GM21529 (cell line): ENCODE measurements at regions not wholly inside any gene's neighbourhood (a gene's known extent, or its start where the extent isn't known, plus 50 kb on each side); places are given as distances from the start of the nearest gene placed in this dataset.
"Not testable (repeated sequence)": the region's sequence is repeated elsewhere in the genome, so short reads cannot be mapped to it uniquely, and the experiment has no call there.

Experiments
- ATAC-seq: cut with Tn5 transposase; IDR thresholded peaks from one replicate; pipeline ENCODE4 v1.9.1; 2021; ENCODE audit not compliant: unreplicated experiment

DNA sequence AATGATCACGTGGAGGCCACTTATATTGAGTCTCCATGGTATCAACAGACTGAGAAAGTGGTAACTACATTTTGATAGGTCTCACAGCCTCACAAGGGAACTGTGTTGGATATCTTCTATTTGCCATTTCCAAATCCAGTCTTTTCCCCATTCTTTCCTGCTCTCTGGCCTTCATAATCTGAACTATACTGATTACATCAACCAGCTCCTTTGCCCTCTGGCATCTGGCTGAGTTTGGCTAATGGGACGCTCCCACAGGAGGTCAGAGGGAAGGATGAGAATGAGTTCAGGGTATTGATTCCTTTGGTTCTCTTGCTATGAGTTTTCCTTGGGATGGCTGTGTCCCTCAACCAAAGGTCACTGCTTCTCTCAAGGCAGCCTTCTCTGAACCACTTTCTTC, 152.6 kb downstream of the RTL9 start:
- ATAC-seq: no peak

DNA sequence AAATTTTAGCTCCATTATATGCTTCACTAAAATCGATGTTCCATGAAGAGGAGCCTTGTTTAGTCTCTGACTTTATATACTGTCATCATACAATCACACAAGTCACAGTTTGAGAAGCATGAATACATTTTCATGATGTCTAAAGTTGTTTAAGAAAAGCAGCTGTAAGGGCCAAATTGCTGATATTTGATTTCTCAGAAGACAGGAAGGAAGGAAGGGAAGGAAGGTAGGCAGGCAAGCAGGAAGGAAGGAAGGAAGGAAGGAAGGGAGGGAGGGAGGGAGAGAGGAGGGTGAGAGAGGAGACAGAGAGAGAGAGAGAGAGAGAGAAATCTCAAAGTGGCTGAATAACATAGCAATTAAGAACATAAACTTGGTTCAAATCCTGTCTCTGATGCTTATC, 153.7 kb downstream of the RTL9 start:
- ATAC-seq: no peak

DNA sequence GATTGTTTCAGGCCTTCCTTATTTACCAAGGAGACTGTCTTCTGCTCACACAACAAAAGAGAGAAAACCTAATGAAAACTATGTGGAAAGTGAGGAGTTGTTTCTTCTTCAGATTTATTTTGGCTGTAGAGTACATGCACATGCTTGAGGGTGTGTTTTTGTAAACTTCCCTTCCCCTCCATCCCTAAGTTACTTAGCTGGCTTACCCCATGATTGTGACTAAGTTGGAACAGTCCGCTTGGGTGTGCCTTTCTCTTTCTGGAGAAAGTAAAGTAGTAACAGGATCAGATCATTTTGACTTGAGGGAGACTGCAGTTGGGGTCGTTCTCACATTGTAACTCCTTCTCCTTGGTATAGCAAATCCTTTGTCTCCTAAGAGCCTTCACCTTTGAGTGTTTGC, 155.9 kb downstream of the RTL9 start:
- ATAC-seq: no peak

DNA sequence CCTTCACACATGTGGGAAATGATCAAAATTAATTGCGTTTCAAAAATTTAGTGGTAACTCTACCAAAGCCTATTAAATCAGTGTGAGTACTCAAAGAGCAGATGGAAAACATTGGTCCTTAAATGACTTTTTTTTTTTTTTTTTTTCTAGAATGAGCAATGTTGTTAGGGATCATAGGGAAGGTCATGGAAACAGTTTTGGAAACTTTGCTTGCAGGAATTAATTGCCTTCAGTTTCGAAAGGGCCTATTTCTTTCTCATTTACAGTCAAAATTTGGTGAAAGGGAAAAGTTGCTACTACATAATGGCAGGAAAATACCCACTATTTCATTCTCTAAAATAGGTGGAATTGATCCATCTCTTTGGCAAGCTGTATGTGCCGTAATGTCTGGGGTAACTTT, 160.9 kb downstream of the RTL9 start:
- ATAC-seq: no peak

DNA sequence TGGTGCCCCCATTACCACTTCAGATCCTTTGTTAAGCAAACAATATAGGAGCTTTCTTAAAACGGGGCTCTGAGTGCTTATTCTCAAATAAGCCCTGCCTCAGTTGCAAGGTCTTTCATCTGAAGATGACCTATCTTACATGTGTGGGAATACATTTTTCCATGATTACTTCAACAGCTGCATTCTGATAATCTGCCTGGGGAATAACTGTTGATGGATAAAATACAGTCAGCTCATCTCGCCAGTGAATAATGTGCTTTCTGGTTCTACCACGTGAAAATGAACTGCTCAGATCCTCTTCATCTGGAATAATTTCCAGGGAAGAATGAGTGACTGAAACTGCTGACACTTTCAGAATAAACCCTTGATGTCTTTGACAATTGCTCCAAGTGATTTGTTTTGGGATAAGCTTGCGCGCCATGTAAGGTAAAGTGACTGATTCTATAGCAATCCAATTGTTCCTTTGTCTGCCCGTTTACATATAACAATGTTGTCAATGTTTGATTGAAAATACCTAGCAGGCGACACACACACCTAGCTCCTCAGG, 161.3 kb downstream of the RTL9 start:
- ATAC-seq: no peak

DNA sequence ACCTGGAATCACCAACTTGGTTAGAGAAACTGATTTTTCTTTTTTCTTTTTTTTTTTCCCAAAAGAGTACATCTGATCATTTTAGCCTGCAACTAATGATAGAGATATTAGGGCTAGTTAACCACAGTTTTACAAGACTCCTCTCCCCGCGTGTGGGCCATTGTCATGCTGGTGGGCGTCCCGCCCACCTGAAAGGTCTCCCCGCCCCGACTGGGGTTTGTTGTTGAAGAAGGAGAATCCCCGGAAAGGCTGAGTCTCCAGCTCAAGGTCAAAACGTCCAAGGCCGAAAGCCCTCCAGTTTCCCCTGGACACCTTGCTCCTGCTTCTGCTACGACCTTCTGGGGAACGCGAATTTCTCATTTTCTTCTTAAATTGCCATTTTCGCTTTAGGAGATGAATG, 162.0 kb downstream of the RTL9 start:
- not testable (repeated sequence) for ATAC-seq

DNA sequence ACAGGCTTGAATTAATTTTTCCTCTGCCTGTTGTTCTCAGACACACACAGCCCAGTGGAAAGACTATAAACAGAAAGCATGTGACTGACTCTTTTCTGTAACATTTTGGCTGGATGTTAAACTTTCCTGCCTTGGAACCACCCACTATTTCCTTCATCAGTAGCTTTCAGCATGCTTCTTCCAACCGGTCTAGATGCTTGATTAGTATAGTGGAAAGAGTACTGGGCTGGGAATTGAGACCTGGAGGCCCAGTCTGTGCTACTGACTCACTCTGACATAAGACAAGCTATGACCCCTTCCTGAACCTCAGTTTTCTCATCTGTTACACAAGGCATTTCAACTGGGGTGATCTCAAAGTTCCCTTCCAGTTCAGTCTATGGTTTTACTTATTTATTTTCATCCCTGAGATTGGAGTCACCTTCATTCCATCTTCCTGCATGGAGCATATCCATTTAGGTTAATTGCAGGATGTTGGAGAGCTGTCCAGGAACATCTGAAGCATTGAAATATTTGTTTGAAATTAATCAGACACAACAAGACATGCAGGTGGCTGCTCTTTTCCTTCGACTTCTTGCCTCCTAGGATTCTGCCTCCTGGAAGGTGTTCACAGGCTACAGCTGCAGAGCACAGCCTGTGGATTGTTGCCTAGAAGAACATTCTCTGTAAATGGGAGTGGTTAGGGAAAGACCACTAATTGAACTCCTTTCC, 173.4 kb downstream of the RTL9 start:
- no peak for ATAC-seq

DNA sequence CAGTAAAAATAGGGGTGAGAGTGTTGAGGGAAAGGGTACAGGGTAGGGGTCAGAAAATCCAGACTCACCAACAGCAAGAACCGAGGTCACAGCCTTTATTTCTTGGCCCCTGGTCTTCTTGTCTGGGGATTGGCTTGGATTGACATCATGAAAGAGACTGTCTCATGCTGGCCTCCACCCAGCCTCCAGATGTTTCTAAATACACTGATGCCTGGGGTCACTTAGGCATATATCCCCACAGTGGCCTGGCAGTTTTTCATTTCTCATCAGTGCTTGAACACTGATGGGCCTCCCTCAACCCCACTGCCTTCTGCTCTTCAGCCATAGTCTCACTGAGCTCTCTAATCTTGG, 173.9 kb downstream of the RTL9 start:
- no peak for ATAC-seq

DNA sequence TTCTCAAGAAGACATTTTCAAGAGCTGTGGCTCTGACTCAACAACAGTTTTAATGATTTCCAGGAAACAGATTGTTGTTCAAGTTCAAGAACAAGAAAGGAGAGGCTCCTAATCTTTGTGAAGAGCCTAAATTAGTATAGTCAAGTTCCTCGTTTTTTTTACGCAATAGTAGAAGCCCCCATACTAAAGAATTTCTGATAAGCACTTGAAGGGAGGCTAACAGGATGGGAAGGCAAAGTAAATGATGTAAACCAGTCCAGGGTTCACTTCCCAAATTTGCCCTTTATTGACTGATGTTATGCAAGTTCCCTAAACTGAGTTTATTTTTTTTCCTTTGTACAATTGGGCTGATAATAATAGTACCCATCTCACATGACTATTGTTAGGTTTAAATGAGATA, 178.2 kb downstream of the RTL9 start:
- ATAC-seq: no peak

DNA sequence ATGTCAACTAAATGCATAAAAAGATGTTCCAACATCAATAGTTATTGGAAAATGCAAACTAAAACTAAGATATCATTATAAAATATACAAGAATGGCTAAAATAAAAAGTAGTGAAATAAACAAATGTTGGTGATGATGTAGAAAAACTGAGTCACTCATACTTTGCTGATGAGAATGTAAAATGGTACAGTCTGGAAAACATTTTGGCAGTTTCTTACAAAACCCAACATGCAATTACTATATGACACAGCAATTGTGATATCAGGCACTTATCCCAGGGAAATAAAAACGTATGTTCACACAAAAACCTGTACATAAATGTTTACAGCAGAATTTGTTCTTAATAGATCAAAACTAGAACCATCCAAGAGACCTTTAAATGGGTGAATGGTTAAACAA, 182.6 kb downstream of the RTL9 start:
- no peak for ATAC-seq

DNA sequence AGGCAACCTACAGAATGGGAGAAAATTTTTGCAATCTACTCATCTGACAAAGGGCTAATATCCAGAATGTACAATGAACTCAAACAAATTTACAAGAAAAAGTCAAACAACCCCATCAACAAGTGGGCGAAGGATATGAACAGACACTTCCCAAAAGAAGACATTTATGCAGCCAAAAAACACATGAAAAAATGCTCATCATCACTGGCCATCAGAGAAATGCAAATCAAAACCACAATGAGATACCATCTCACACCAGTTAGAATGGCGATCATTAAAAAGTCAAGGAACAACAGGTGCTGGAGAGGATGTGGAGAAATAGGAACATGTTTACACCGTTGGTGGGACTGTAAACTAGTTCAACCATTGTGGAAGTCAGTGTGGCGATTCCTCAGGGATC, 192.2 kb downstream of the RTL9 start:
- not testable (repeated sequence) for ATAC-seq

DNA sequence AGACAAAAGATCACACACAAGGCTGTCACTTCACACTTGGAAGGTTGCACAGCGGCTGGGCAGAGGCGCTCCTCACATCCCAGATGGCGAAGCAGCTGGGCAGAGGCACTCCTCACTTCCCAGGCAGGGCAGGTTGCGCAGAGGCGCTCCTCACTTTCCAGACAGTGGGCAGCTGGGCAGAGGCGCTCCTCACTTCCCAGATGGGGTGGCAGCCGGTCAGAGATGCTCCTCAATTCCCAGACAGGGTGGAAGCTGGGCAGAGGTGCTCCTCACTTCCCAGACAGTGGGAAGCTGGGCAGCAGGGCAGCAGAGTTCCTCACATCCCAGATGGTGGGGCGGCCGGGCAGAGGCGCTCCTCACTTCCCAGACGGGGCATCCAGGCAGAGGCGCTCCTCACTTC, 199.2 kb downstream of the RTL9 start:
- ATAC-seq: no peak

DNA sequence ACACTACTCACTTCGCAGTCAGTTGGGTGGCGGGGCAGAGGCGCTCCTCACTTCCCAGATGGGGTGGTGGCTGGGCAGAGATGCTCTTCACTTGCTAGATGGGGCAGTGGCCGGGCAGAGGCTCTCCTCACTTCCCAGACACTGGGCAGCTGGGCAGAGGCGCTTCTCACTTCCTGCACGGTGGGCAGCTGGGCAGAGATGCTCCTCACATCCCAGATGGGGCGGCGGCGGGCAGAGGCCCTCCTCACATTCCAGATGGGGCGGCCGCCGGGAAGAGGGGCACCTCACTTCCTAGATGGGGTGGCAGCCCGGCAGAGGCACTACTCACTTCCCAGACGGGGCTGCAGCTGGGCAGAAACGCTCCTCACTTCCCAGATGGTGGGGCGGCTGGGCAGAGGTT, 199.8 kb downstream of the RTL9 start:
- no peak for ATAC-seq

DNA sequence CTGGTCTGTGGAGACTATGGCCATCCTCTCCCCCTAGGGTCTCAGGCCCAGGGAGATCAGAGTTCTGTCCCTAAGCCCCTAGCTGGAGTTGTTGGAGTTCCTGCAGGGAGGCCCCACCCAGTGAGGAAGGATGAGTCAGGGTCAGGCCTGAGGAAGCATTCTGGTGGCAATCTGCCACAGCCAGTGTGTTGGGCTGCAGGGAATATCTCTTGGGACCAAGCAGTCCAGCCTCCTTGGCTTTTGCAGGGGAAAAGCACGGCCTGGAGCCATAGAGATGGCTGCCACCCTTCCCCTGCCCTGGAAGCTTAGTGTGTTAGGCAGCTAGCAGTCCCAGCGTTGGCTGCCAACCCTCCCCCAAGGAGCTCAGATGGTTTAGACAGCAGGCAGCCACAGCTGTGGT, 202.4 kb downstream of the RTL9 start:
- no peak for ATAC-seq

DNA sequence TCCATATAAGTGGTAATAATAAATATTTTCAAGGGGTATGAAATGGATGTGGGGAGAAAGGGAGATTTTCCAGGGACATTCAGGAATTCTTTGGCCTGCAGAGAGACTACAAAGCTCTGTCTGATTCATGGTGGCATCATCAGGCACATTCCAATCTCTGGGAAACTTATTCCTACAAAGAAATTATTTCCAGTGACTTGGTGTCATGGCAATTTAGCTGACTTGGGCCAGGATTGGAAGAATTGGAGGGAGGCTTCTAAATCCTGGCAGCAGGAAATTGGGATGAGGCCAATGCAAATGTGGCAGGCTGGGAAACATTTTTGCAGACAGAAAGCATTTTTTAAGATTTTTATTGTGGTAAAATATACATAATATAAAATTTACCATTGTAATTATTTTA, 204.6 kb downstream of the RTL9 start:
- no peak for ATAC-seq

DNA sequence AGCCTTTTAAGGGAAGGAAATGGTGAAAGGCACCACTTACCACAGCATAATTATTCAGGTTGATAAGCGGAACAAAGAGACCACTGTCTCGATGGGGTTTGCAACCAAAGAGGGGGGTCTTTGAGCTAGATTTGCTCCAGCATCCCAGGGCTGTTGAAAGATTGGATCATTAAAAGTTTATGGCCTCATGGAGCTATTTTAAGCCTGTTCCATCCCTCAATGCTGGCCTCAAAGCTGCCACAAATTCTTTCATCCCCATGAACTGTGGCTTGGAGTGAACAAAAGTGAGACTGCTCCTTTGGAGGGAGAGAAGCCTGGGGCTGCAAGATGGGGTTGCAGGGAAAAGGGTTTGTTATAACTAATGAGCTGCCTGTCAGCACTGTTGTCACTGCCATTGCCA, 209.8 kb downstream of the RTL9 start:
- ATAC-seq: no peak

DNA sequence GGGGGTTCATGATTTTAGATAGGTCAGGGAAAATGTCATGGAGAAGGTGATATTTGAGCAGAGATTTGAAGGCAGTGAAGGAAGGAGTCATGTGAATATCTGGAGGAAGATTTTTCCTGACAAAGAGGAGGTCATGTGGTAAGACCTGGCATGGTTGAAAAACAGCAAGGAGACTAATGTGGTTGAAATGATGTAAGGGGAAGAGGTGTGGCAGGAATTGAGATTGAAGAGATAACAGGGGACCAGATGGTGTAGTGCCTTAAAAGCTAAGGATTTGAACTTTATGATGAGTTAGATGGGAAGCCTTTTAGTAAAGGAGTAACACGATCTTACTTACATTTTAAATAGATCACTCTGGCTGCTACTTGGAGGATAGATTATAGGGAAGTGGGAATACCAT, 210.9 kb downstream of the RTL9 start:
- no peak for ATAC-seq

DNA sequence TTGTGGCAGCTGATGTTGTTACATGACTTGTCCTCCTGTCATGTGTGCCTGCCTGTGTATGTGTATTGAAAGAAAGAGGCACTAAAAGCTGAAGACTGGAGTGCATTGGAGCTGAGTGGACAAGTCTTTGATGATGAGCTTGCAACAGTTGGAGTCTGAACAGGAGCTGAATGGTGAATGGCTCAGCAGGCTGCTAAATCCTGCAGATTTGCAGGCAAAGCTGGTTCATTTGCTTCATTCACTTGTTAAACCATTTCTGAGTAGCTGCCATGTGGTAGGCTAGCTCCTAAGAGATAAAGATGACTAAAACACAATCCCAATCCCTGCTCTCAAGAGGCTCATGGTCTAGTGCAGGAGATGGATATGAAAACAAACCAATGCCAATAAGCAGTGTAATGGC, 217.3 kb downstream of the CHRDL1 start:
- ATAC-seq: no peak

DNA sequence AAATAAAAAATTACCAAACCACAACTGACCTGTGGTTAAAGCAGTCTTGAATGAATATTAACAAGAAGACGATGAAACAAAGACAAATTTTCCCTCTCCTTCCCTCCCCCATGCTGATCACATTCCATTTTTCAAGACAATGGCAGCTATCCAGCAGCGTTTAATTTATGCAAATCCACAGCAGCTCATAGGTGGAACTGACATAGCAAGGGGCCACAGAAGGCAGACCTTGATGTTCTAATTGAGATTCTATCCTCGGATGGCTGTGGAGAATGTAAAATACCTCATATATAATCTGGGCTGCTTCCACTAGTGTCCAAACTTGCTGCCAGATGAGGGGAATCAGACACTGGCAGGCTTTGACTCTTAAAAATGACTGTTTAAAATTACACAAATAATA, 211.5 kb downstream of the CHRDL1 start:
- ATAC-seq: no peak

DNA sequence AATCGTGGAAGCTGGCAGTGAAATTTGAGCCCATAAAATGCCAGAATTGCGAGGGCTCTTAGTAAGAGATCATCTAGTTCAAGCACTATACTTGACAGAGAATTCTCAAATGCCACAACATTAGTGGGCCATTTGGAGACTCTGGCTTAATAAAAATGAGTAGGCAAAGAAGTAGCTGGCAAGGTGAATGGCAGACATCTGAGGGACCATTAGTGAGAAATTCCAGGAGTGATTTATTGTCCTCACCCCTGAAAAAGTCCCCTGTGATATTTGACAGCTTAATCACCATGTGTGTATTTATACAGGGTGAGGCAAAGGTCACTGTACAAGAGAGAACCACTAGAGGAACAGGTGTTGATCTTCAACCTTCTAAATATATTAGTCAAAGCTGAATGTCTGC, 207.5 kb downstream of the CHRDL1 start:
- no peak for ATAC-seq

DNA sequence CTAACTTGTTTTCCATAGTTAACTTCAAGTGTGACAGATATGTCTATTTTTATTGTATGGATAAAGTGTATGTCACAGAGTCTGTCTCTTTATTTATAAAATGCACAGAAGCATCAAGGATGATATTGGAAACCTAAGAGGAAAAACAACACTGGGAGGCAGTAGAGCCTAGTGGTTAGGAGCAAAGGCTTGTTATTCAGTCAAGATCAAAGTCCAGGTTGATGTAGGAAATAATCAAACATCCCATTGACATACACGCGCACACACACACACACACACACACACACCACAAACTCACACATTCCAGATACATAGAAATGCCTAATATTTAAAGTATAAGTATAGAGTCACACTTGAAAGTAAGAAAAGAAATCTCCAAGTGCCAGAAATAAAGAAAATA, 206.8 kb downstream of the CHRDL1 start:
- no peak for ATAC-seq

DNA sequence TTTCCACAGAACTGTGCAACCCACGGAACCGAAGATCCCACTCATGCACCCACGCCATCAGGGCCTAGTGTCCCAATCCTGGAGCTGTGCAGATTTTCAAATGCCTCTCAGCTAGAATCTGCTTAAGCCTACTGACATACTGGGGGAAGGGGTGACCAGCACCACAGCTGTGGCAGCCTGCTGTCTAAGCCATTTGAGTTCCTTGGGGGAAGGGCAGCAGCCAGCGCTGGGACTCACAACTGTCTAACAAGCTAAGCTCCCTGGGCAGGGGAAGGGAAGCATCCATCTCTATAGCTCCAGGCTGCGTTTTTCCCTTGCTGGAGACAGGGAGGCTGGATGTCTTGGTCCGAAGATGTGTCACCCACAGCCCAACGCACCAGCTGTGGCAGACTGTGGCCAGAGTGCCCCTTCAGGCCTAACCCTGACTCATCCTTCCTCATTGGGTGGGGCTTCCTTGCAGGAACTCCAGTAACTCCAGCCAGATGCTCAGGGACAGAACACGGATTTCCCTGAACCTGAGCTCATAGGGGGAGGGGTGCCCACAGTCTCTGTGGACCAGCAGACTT, 194.8 kb downstream of the CHRDL1 start:
- ATAC-seq: no peak

DNA sequence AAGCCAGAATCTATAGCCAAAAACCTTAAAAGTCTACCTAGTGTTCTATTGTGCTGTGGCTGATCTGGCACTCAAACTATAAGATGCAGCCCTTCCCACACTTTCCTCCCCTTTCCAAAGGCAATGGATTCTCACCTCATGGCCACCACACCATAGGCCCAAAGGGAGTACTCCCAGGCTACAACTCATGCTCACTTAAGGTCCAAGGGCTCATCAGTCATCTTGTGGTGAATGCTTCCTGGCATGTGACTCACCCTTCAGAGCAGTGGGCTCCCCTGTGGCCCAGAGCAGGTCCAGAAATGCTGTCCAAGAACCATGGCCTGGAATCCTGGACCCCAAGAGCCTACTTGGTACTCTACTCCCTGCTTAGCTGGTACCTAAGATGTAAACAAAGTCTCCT, 181.0 kb downstream of the CHRDL1 start:
- no peak for ATAC-seq
